Vagina (tissue), 2 donors: ENCODE measurements at regions not wholly inside any gene's neighbourhood (a gene's known extent, or its start where the extent isn't known, plus 50 kb on each side); places are given as distances from the start of the nearest gene placed in this dataset.

Experiments used
- POLR2A ChIP-seq, 2 donors: fragments of 450-650 bp; IDR thresholded peaks; one replicate each; pipeline ENCODE4 v1.6.1; 2017; ENCODE audit warnings: antibody characterized with exemption in 2 of 2, mild to moderate bottlenecking in 2 of 2, moderate library complexity in 2 of 2
- TF ChIP-seq, protein P1 (sequence below), 3 experiments: fragments of 450-650 bp in 2 of 3; fragments of 200-600 bp in 1 of 3; sonication (generic) in 1 of 3; IDR thresholded peaks; one replicate each; pipeline ENCODE4 v1.5.1; 2017 to 2019; ENCODE audit warnings: antibody characterized with exemption in 3 of 3, mild to moderate bottlenecking in 2 of 3, moderate library complexity in 2 of 3

- TF ChIP-seq, protein P1, sequence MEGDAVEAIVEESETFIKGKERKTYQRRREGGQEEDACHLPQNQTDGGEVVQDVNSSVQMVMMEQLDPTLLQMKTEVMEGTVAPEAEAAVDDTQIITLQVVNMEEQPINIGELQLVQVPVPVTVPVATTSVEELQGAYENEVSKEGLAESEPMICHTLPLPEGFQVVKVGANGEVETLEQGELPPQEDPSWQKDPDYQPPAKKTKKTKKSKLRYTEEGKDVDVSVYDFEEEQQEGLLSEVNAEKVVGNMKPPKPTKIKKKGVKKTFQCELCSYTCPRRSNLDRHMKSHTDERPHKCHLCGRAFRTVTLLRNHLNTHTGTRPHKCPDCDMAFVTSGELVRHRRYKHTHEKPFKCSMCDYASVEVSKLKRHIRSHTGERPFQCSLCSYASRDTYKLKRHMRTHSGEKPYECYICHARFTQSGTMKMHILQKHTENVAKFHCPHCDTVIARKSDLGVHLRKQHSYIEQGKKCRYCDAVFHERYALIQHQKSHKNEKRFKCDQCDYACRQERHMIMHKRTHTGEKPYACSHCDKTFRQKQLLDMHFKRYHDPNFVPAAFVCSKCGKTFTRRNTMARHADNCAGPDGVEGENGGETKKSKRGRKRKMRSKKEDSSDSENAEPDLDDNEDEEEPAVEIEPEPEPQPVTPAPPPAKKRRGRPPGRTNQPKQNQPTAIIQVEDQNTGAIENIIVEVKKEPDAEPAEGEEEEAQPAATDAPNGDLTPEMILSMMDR (IDR thresholded peaks at IDR 0.05) = no peak
- no peak for TF ChIP-seq POLR2A (IDR thresholded peaks at IDR 0.05)
Observed at GRCh38 chr10:56943221-56943755, 582.2 kb upstream of the ZWINT start.
